ENCODE measurements at regions not wholly inside any gene's neighbourhood (a gene's known extent, or its start where the extent isn't known, plus 50 kb on each side); places are given as distances from the start of the nearest gene placed in this dataset.

DNA sequence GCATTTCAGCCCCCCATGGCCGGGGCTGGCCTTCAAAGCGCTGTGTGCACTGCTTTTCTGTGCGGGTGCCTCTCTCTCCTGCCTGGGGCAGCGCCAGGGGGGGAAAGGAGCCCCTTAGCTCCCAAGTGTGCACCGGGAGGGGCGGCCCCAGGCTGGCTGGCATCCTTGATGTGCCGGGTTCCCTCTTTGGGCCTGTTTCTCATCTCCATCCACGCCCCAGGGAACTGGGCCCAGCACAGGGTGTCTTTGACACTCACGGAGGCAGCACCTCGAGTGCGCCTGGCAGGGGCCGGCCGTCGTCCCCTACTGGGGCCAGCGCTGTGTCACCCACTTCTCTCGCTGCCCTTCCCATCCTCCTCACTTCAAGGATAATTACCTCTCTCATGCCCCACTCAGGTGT lies 324.3 kb downstream of the TEX29 start:
- TF ChIP-seq, protein P1, sequence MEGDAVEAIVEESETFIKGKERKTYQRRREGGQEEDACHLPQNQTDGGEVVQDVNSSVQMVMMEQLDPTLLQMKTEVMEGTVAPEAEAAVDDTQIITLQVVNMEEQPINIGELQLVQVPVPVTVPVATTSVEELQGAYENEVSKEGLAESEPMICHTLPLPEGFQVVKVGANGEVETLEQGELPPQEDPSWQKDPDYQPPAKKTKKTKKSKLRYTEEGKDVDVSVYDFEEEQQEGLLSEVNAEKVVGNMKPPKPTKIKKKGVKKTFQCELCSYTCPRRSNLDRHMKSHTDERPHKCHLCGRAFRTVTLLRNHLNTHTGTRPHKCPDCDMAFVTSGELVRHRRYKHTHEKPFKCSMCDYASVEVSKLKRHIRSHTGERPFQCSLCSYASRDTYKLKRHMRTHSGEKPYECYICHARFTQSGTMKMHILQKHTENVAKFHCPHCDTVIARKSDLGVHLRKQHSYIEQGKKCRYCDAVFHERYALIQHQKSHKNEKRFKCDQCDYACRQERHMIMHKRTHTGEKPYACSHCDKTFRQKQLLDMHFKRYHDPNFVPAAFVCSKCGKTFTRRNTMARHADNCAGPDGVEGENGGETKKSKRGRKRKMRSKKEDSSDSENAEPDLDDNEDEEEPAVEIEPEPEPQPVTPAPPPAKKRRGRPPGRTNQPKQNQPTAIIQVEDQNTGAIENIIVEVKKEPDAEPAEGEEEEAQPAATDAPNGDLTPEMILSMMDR (IDR thresholded peaks at IDR 0.05): no peak
- TF ChIP-seq POLR2A (IDR thresholded peaks at IDR 0.05): no peak

Measured in body of pancreas (tissue), 4 donors.